Endothelial cell of umbilical vein (primary cell): ENCODE measurements at regions not wholly inside any gene's neighbourhood (a gene's known extent, or its start where the extent isn't known, plus 50 kb on each side); places are given as distances from the start of the nearest gene placed in this dataset.

ENCODE experiments used
- BruUV-seq: library from RNA; stranded (reverse); fragments of 400-500 nt; replicated peaks from 2 replicates; lab custom pipeline; 2021; lab: Mats Ljungman, UMichigan
- CTCF ChIA-PET: fragments of 300-600, 350-600 bp; sonication (Branson Sonifier 250); formaldehyde crosslinking; loops from one replicate; lab custom pipeline; 2021; ENCODE audit warnings: antibody characterized with exemption, inconsistent platforms; lab: Charles Lee
- POLR2A ChIA-PET: fragments of 300-600, 350-600 bp; sonication (Branson Sonifier 250); formaldehyde crosslinking; loops from one replicate; lab custom pipeline; 2021; ENCODE audit warnings: antibody characterized with exemption, inconsistent platforms; lab: Charles Lee
- DNase-seq: peaks from one replicate; pipeline ENCODE4 v3.0.0-alpha.2; 2011; ENCODE audit warnings: low read depth, low spot score
- FAIRE-seq: peaks from 2 replicates; lab custom pipeline; 2011; peaks lifted over from hg19 to GRCh38; lab: Jason Lieb, UNC
- H2AFZ ChIP-seq: 2 replicates; pipeline ENCODE4 v1.6.0; 2012; ENCODE audit warnings: low read depth, low read length, control low read depth, inconsistent platforms
- H3K27ac ChIP-seq: 2 replicates; pipeline ENCODE4 v1.5.1; 2011; ENCODE audit warnings: low read depth, mild to moderate bottlenecking, control low read depth, low read length, moderate library complexity; ENCODE audit not compliant: insufficient read depth
- H3K27me3 ChIP-seq, 2 experiments: 2 replicates each; pipeline versions ENCODE4 v1.6.0 to v1.6.1; 2011; ENCODE audit warnings: low read length in 2 of 2, mixed read lengths in 1 of 2; ENCODE audit not compliant: control insufficient read depth in 2 of 2, insufficient read depth in 2 of 2
- H3K36me3 ChIP-seq, 2 experiments: 2 replicates in 1 of 2; 3 replicates in 1 of 2; pipeline ENCODE4 v1.5.1; 2011; ENCODE audit warnings: low read length in 2 of 2, mild to moderate bottlenecking in 1 of 2, moderate library complexity in 1 of 2; ENCODE audit not compliant: control insufficient read depth in 2 of 2, insufficient read depth in 2 of 2; ENCODE audit errors: extremely low read depth in 1 of 2
- H3K4me1 ChIP-seq: 3 replicates; pipeline ENCODE4 v1.5.1; 2011; ENCODE audit warnings: mild to moderate bottlenecking, low read length; ENCODE audit not compliant: control insufficient read depth, insufficient read depth; ENCODE audit errors: extremely low read depth
- H3K4me2 ChIP-seq: 2 replicates; pipeline ENCODE4 v1.6.1; 2011; ENCODE audit warnings: low read length, control low read depth, mixed read lengths; ENCODE audit not compliant: insufficient read depth
- H3K4me3 ChIP-seq, 3 experiments: fragments of 200-600 bp in 1 of 3; sonication (generic), shearing (Covaris generic) in 1 of 3; replicated peaks in 1 of 3; 2 replicates each; pipeline ENCODE4 v1.5.1; 2011 to 2016; ENCODE audit warnings: control low read depth in 3 of 3, low read length in 3 of 3, mild to moderate bottlenecking in 2 of 3, inconsistent platforms in 1 of 3, low read depth in 1 of 3, moderate library complexity in 1 of 3; ENCODE audit not compliant: insufficient read depth in 1 of 3
- H3K79me2 ChIP-seq: 2 replicates; pipeline ENCODE4 v1.6.0; 2012; ENCODE audit warnings: low read length, inconsistent platforms; ENCODE audit not compliant: control insufficient read depth, insufficient read depth
- H3K9ac ChIP-seq: replicated peaks from 2 replicates; pipeline ENCODE3; 2011; ENCODE audit warnings: low read length, control low read depth; ENCODE audit not compliant: insufficient read depth; ENCODE audit errors: extremely low read depth
- H3K9me1 ChIP-seq: replicated peaks from 3 replicates; pipeline ENCODE4 v1.6.0; 2011; ENCODE audit warnings: mild to moderate bottlenecking, low read length; ENCODE audit not compliant: control insufficient read depth, insufficient read depth; ENCODE audit errors: extremely low read depth
- H3K9me3 ChIP-seq: replicated peaks from 2 replicates; pipeline ENCODE4 v1.5.1; 2012; ENCODE audit warnings: low read length, inconsistent platforms; ENCODE audit not compliant: control insufficient read depth, insufficient read depth
- H4K20me1 ChIP-seq: replicated peaks from 2 replicates; pipeline ENCODE3; 2011; ENCODE audit warnings: mild to moderate bottlenecking, low read length; ENCODE audit not compliant: control insufficient read depth, insufficient read depth; ENCODE audit errors: extremely low read depth
- EZH2 ChIP-seq: IDR thresholded peaks from 2 replicates; pipeline ENCODE4 v1.6.1; 2012; ENCODE audit warnings: borderline replicate concordance, low read depth, mild to moderate bottlenecking, moderate library complexity, low read length, inconsistent platforms; ENCODE audit not compliant: severe bottlenecking
- FOS ChIP-seq: IDR thresholded peaks from 2 replicates; pipeline ENCODE4 v1.6.1; 2011; ENCODE audit warnings: mild to moderate bottlenecking, low read length, moderate library complexity, borderline replicate concordance; ENCODE audit not compliant: insufficient read depth
- GATA2 ChIP-seq: IDR thresholded peaks from 2 replicates; pipeline ENCODE4 v1.7.0; 2011; ENCODE audit warnings: low read depth, mild to moderate bottlenecking, moderate library complexity, mixed read lengths, low read length; ENCODE audit not compliant: insufficient read length, insufficient read depth
- JUN ChIP-seq: IDR thresholded peaks from 2 replicates; pipeline ENCODE4 v1.6.1; 2011; ENCODE audit warnings: borderline replicate concordance, low read depth; ENCODE audit not compliant: insufficient read length, insufficient read depth
- MYC ChIP-seq: IDR thresholded peaks from one replicate; pipeline ENCODE4 v1.6.1; 2011; ENCODE audit warnings: mild to moderate bottlenecking, low read depth, low read length
- POLR2A ChIP-seq: IDR thresholded peaks from 2 replicates; pipeline ENCODE4 v1.6.1; 2012; ENCODE audit warnings: low read depth, mild to moderate bottlenecking, control low read depth, low read length
- POLR2AphosphoS5 ChIP-seq: IDR thresholded peaks from 2 replicates; pipeline ENCODE4 v1.6.1; 2012; ENCODE audit warnings: low read depth, mild to moderate bottlenecking, control low read depth, low read length, moderate library complexity; ENCODE audit not compliant: insufficient read depth
- dilution Hi-C: fragments of 300-500 bp; cut with MboI; formaldehyde crosslinking; loops from one replicate; pipeline ENCODE4 v1.15.0; 2019; ENCODE audit warnings: low sequenced_read_pairs; ENCODE audit not compliant: extremely low pct_ligation_motif_present
- intact Hi-C: fragments of 100-400 bp; cut with micrococcal nuclease; formaldehyde crosslinking; loops from one replicate; pipeline ENCODE4 v1.10.0; 2022
- TF ChIP-seq, protein P1 (sequence below): IDR thresholded peaks from 2 replicates; pipeline ENCODE4 v1.6.1; 2011; ENCODE audit not compliant: insufficient read depth, insufficient read length
- TF ChIP-seq, protein P2 (sequence below), 2 donors: IDR thresholded peaks; 1 replicate in 1 of 2; 2 replicates in 1 of 2; pipeline ENCODE4 v1.5.1; 2011; ENCODE audit warnings: low read length in 2 of 2, mild to moderate bottlenecking in 2 of 2, moderate library complexity in 2 of 2, control low read depth in 1 of 2, inconsistent platforms in 1 of 2, low read depth in 1 of 2; ENCODE audit not compliant: insufficient read depth in 1 of 2; ENCODE audit errors: extremely low read depth in 1 of 2

DNA sequence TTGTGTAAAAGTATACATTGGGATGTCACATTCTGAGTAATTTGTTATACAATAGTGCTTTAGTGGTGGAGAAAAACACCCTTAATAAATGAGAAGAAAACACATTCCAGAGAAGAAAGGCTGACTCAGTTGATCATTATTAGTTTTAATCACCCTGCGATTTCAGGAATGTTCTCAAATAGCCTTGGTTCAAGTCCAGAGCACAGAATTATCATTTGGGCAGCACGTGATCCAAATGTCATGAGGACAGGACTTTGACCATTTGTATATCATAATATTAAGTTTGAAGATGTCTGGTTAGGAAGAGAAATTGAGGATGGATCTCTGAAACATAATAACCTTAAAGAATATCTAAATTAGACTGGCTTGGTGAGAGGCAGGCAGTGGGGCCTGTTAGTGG, 1434.3 kb upstream of the TENM3 start:
- intact Hi-C loops: no loop called here

More for the DNA sequence above, 1434.3 kb upstream of the TENM3 start:
- no peaks in the 10 kb centered on the region for H3K36me3 ChIP-seq
- no peaks in the 10 kb centered on the region for H4K20me1 ChIP-seq
- H3K4me3 ChIP-seq: no peak overlapping the region
- no TSS peak for BruUV-seq
- DNase-seq (no peak), FAIRE-seq (no peak)
- H3K4me1 ChIP-seq: no peaks in the 10 kb centered on the region
- no peaks in the 10 kb centered on the region for H3K27me3 ChIP-seq
- H3K9me3 ChIP-seq: peaks cover 8% of the 10 kb centered on the region
- H3K9me1 ChIP-seq: no peaks in the 10 kb centered on the region
- no peaks in the 10 kb centered on the region for H3K79me2 ChIP-seq
- ChIA-PET POLR2A (no interaction called here), CTCF (no interaction called here)
- dilution Hi-C loops: no loop called here
- TF ChIP-seq EZH2: no peak
- TF ChIP-seq JUN: no peak
- no peak for TF ChIP-seq FOS
- TF ChIP-seq GATA2: no peak
- TF ChIP-seq POLR2A: no peak
- no peak for TF ChIP-seq POLR2AphosphoS5
- TF ChIP-seq, protein P1, sequence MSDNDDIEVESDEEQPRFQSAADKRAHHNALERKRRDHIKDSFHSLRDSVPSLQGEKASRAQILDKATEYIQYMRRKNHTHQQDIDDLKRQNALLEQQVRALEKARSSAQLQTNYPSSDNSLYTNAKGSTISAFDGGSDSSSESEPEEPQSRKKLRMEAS: no peak
- TF ChIP-seq, protein P2, sequence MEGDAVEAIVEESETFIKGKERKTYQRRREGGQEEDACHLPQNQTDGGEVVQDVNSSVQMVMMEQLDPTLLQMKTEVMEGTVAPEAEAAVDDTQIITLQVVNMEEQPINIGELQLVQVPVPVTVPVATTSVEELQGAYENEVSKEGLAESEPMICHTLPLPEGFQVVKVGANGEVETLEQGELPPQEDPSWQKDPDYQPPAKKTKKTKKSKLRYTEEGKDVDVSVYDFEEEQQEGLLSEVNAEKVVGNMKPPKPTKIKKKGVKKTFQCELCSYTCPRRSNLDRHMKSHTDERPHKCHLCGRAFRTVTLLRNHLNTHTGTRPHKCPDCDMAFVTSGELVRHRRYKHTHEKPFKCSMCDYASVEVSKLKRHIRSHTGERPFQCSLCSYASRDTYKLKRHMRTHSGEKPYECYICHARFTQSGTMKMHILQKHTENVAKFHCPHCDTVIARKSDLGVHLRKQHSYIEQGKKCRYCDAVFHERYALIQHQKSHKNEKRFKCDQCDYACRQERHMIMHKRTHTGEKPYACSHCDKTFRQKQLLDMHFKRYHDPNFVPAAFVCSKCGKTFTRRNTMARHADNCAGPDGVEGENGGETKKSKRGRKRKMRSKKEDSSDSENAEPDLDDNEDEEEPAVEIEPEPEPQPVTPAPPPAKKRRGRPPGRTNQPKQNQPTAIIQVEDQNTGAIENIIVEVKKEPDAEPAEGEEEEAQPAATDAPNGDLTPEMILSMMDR (IDR thresholded peaks at IDR 0.05; ENCODE audit: extremely low read depth in 1 of 2, insufficient read depth in 1 of 2, low read depth in 1 of 2, low read length in 2 of 2): no peak
- TF ChIP-seq MYC: no peak
- no peak overlapping the region for H3K27ac ChIP-seq
- H3K9ac ChIP-seq: no peak overlapping the region
- no peak overlapping the region for H3K4me2 ChIP-seq
- no peak overlapping the region for H2AFZ ChIP-seq
